Stimulated activated CD8-positive, alpha-beta memory T cell treated with anti-CD3 and anti-CD28 coated beads, Interleukin-12 subunit alpha, Interleukin-12 subunit beta, amount 100 ng/mL, for 24 hours (primary cell): ENCODE measurements at regions not wholly inside any gene's neighbourhood (a gene's known extent, or its start where the extent isn't known, plus 50 kb on each side); places are given as distances from the start of the nearest gene placed in this dataset.

Source experiments
- DNase-seq: peaks from one replicate; pipeline ENCODE4 v3.0.0-alpha.2; 2020; ENCODE audit errors: extremely low read depth

- DNase-seq, result no peak
Observed at GRCh38 chr13:76213423-76213904, 577.3 kb downstream of the LMO7 start.

GRCh38 chr13:76210262-76210661, 574.1 kb downstream of the LMO7 start:
- DNase-seq, result no peak

GRCh38 chr13:76198568-76199163, 562.5 kb downstream of the LMO7 start:
- DNase-seq, result no peak

GRCh38 chr13:76189882-76190519, 553.9 kb downstream of the LMO7 start:
- no peak for DNase-seq

GRCh38 chr13:76175961-76176725, 540.0 kb downstream of the LMO7 start:
- no peak for DNase-seq

- no peak for DNase-seq
Observed at GRCh38 chr13:76168661-76169060, 532.5 kb downstream of the LMO7 start.

GRCh38 chr13:76164290-76164689, 528.2 kb downstream of the LMO7 start:
- DNase-seq, result no peak

- no peak for DNase-seq
Observed at GRCh38 chr13:76163761-76164160, 527.6 kb downstream of the LMO7 start.

GRCh38 chr13:76160961-76161925, 525.1 kb downstream of the LMO7 start:
- DNase-seq, result no peak

- no peak for DNase-seq
Observed at GRCh38 chr13:76160506-76160905, 524.4 kb downstream of the LMO7 start.

GRCh38 chr13:76157926-76158325, 521.8 kb downstream of the LMO7 start:
- no peak for DNase-seq

GRCh38 chr13:76153239-76153638, 517.1 kb downstream of the LMO7 start:
- no peak for DNase-seq

GRCh38 chr13:76148926-76149325, 512.8 kb downstream of the LMO7 start:
- DNase-seq, result no peak

- DNase-seq, result no peak
Observed at GRCh38 chr13:76148374-76148773, 512.2 kb downstream of the LMO7 start.

GRCh38 chr13:76132532-76132931, 496.4 kb downstream of the LMO7 start:
- DNase-seq, result no peak

GRCh38 chr13:76131551-76131950, 495.4 kb downstream of the LMO7 start:
- DNase-seq, result no peak

- DNase-seq, result no peak
Observed at GRCh38 chr13:76129305-76130000, 493.3 kb downstream of the LMO7 start.

GRCh38 chr13:76127922-76128321, 491.8 kb downstream of the LMO7 start:
- no peak for DNase-seq

- DNase-seq, result no peak
Observed at GRCh38 chr13:76123548-76123947, 487.4 kb downstream of the LMO7 start.

- DNase-seq, result no peak
Observed at GRCh38 chr13:76116751-76117360, 480.7 kb downstream of the LMO7 start.

- no peak for DNase-seq
Observed at GRCh38 chr13:76106763-76107162, 470.6 kb downstream of the LMO7 start.
